KMS-11 (cell line): ENCODE measurements at regions not wholly inside any gene's neighbourhood (a gene's known extent, or its start where the extent isn't known, plus 50 kb on each side); places are given as distances from the start of the nearest gene placed in this dataset.

Experiments used
- H2AFZ ChIP-seq: fragments of 200-600 bp; sonication (generic); 2 replicates; pipeline ENCODE4 v1.6.1; 2016; ENCODE audit warnings: antibody characterized with exemption, mixed run types, low read depth
- H3K27ac ChIP-seq: fragments of 200-600 bp; sonication (generic); 2 replicates; pipeline ENCODE4 v1.6.1; 2016; ENCODE audit warnings: mild to moderate bottlenecking, mixed run types
- H3K27me3 ChIP-seq: fragments of 200-600 bp; sonication (generic); 2 replicates; pipeline ENCODE4 v1.6.1; 2017; ENCODE audit warnings: mild to moderate bottlenecking, low read depth, mixed run types, moderate library complexity; ENCODE audit not compliant: insufficient read depth
- H3K36me3 ChIP-seq: fragments of 200-600 bp; sonication (generic); 2 replicates; pipeline ENCODE4 v1.6.1; 2017; ENCODE audit warnings: mild to moderate bottlenecking, mixed run types; ENCODE audit not compliant: insufficient read depth
- H3K4me1 ChIP-seq: fragments of 200-600 bp; sonication (generic); 2 replicates; pipeline ENCODE4 v1.6.1; 2016; ENCODE audit warnings: mild to moderate bottlenecking, low read depth, mixed run types; ENCODE audit not compliant: poor library complexity, severe bottlenecking
- H3K4me2 ChIP-seq: fragments of 200-600 bp; sonication (generic); 2 replicates; pipeline ENCODE4 v1.7.0; 2016; ENCODE audit warnings: mild to moderate bottlenecking, mixed run types
- H3K4me3 ChIP-seq: fragments of 200-600 bp; sonication (generic); IDR thresholded peaks from 2 replicates; pipeline ENCODE4 v1.6.1; 2017; ENCODE audit warnings: low read depth, low read length, mixed read lengths; ENCODE audit not compliant: insufficient read depth
- H3K79me2 ChIP-seq: fragments of 200-600 bp; sonication (generic); 2 replicates; pipeline ENCODE4 v1.6.1; 2016; ENCODE audit warnings: low read depth, mixed run types; ENCODE audit not compliant: insufficient read depth
- H3K9ac ChIP-seq: fragments of 200-600 bp; sonication (generic); 2 replicates; pipeline ENCODE4 v1.6.1; 2016; ENCODE audit warnings: mild to moderate bottlenecking, mixed run types
- H4K20me1 ChIP-seq: fragments of 200-600 bp; sonication (generic); 2 replicates; pipeline ENCODE4 v1.6.1; 2016; ENCODE audit warnings: mild to moderate bottlenecking, mixed run types; ENCODE audit not compliant: insufficient read depth
- CTCF ChIP-seq: fragments of 200-600 bp; sonication (generic); conservative IDR thresholded peaks from 2 replicates; pipeline ENCODE4 v1.6.1; 2017; ENCODE audit warnings: low read depth, mild to moderate bottlenecking, antibody characterized with exemption, low read length, moderate library complexity, mixed read lengths

- H4K20me1 ChIP-seq = no peaks in the 10 kb centered on the region
- H3K4me3 ChIP-seq = no peak overlapping the region
- no peak overlapping the region for H3K27ac ChIP-seq
- no peaks in the 10 kb centered on the region for H3K79me2 ChIP-seq
- TF ChIP-seq CTCF = no peak
- H3K9ac ChIP-seq = no peak overlapping the region
- H3K4me2 ChIP-seq = no peak overlapping the region
- no peaks in the 10 kb centered on the region for H3K4me1 ChIP-seq
- H2AFZ ChIP-seq = no peak overlapping the region
- H3K27me3 ChIP-seq = no peaks in the 10 kb centered on the region
- no peaks in the 10 kb centered on the region for H3K36me3 ChIP-seq
These were observed 100.8 kb upstream of the ATXN3L start for GRCh38 chrX:13420545-13421183.

DNA sequence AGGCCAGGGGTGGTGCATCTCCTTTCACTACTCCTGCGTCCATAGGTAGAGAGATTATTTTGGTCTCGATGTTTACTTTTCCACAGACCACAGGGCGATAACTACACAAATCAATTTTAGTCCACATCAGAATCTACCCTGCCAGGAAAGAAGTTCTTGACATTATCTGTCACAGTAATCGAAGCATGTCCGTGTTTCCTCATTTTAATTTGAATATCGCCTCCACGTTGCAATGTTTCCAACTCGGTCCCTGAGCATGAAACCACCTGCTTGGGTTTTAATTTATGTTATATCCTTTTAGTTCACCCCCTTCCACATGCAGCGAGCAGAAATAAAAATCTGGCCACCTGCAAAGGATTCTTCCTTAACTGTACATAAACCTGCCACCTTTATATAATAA, 100.1 kb upstream of the ATXN3L start:
- Histone ChIP-seq H2AFZ (no peak overlapping the region), H3K9ac (no peak overlapping the region), H3K4me2 (no peak overlapping the region), H3K4me3 (no peak overlapping the region), H3K27ac (no peak overlapping the region), H3K27me3 (no peaks in the 10 kb centered on the region), H4K20me1 (no peaks in the 10 kb centered on the region), H3K4me1 (no peaks in the 10 kb centered on the region), H3K36me3 (no peaks in the 10 kb centered on the region), H3K79me2 (no peaks in the 10 kb centered on the region)
- no peak for TF ChIP-seq CTCF

GRCh38 chrX:13419276-13419675, 99.4 kb upstream of the ATXN3L start:
- Histone ChIP-seq H3K4me3 (no peak overlapping the region), H3K27ac (no peak overlapping the region), H3K36me3 (no peaks in the 10 kb centered on the region), H3K4me1 (no peaks in the 10 kb centered on the region), H3K79me2 (no peaks in the 10 kb centered on the region), H3K27me3 (no peaks in the 10 kb centered on the region), H4K20me1 (no peaks in the 10 kb centered on the region), H2AFZ (no peak overlapping the region), H3K4me2 (no peak overlapping the region), H3K9ac (no peak overlapping the region)
- TF ChIP-seq CTCF = no peak

GRCh38 chrX:13418126-13419097, 98.6 kb upstream of the ATXN3L start:
- no peak overlapping the region for H2AFZ ChIP-seq

More at GRCh38 chrX:13418126-13419097, 98.6 kb upstream of the ATXN3L start:
- Histone ChIP-seq H3K9ac (no peak overlapping the region), H3K36me3 (no peaks in the 10 kb centered on the region), H3K27ac (no peak overlapping the region), H3K4me2 (no peak overlapping the region), H3K4me3 (no peak overlapping the region), H3K27me3 (no peaks in the 10 kb centered on the region), H4K20me1 (no peaks in the 10 kb centered on the region), H3K4me1 (no peaks in the 10 kb centered on the region), H3K79me2 (no peaks in the 10 kb centered on the region)
- no peak for TF ChIP-seq CTCF
